Loucy (cell line): ENCODE measurements at regions not wholly inside any gene's neighbourhood (a gene's known extent, or its start where the extent isn't known, plus 50 kb on each side); places are given as distances from the start of the nearest gene placed in this dataset.

Source experiments
- H2AFZ ChIP-seq: fragments of 200-600 bp; sonication (generic); 2 replicates; pipeline ENCODE4 v1.6.0; 2016; ENCODE audit warnings: antibody characterized with exemption, mild to moderate bottlenecking, low read length, moderate library complexity
- H3F3A ChIP-seq: fragments of 200-600 bp; 2 replicates; pipeline ENCODE4 v1.6.0; 2016; ENCODE audit warnings: antibody characterized with exemption, low read depth, mild to moderate bottlenecking
- H3K27me3 ChIP-seq: fragments of 200-600 bp; sonication (generic); 2 replicates; pipeline ENCODE4 v1.6.1; 2014; ENCODE audit warnings: low read length, mild to moderate bottlenecking; ENCODE audit not compliant: insufficient read depth, poor library complexity, severe bottlenecking
- H3K36me3 ChIP-seq: fragments of 200-600 bp; sonication (generic); 2 replicates; pipeline ENCODE4 v1.6.1; 2016; ENCODE audit warnings: low read length; ENCODE audit not compliant: insufficient read depth
- H3K4me1 ChIP-seq: fragments of 200-600 bp; sonication (generic); 2 replicates; pipeline ENCODE4 v1.5.1; 2014; ENCODE audit warnings: low read length, mild to moderate bottlenecking; ENCODE audit not compliant: insufficient read depth, poor library complexity, severe bottlenecking
- H3K4me2 ChIP-seq: fragments of 200-600 bp; sonication (generic); 2 replicates; pipeline ENCODE4 v1.6.0; 2014; ENCODE audit warnings: antibody characterized with exemption, low read length, low read depth, mild to moderate bottlenecking; ENCODE audit not compliant: poor library complexity, severe bottlenecking
- H3K4me3 ChIP-seq: fragments of 200-600 bp; sonication (generic); 2 replicates; pipeline ENCODE4 v1.5.1; 2014; ENCODE audit warnings: low read length, mild to moderate bottlenecking, mixed read lengths; ENCODE audit not compliant: poor library complexity, severe bottlenecking
- H3K79me2 ChIP-seq: fragments of 200-600 bp; sonication (generic); 2 replicates; pipeline ENCODE4 v1.6.1; 2014; ENCODE audit warnings: low read length; ENCODE audit not compliant: insufficient read depth
- H3K9ac ChIP-seq: fragments of 200-600 bp; sonication (generic); 2 replicates; pipeline ENCODE4 v1.6.0; 2014; ENCODE audit warnings: mild to moderate bottlenecking, low read depth, low read length, moderate library complexity; ENCODE audit not compliant: poor library complexity, severe bottlenecking
- H3K9me2 ChIP-seq: fragments of 200-600 bp; sonication (generic); replicated peaks from 2 replicates; pipeline ENCODE4 v1.6.1; 2016; ENCODE audit warnings: low read depth, low read length, mixed read lengths
- H3K9me3 ChIP-seq: fragments of 200-600 bp; sonication (generic); 2 replicates; pipeline ENCODE4 v1.6.1; 2014; ENCODE audit warnings: mild to moderate bottlenecking, antibody characterized with exemption, low read length, low read depth; ENCODE audit not compliant: insufficient read depth
- H4K20me1 ChIP-seq: fragments of 200-600 bp; sonication (generic); 2 replicates; pipeline ENCODE4 v1.6.0; 2014; ENCODE audit warnings: antibody characterized with exemption, low read length, mild to moderate bottlenecking; ENCODE audit not compliant: insufficient read depth, poor library complexity, severe bottlenecking
- EZH2phosphoT487 ChIP-seq: fragments of 200-600 bp; IDR thresholded peaks from 2 replicates; pipeline ENCODE4 v1.6.1; 2018; ENCODE audit warnings: antibody characterized with exemption, mild to moderate bottlenecking, moderate library complexity, borderline replicate concordance
- TF ChIP-seq, protein P1 (sequence below): fragments of 200-600 bp; sonication (generic); conservative IDR thresholded peaks from 2 replicates; pipeline ENCODE4 v1.5.1; 2014; ENCODE audit warnings: mild to moderate bottlenecking, antibody characterized with exemption, low read length

DNA sequence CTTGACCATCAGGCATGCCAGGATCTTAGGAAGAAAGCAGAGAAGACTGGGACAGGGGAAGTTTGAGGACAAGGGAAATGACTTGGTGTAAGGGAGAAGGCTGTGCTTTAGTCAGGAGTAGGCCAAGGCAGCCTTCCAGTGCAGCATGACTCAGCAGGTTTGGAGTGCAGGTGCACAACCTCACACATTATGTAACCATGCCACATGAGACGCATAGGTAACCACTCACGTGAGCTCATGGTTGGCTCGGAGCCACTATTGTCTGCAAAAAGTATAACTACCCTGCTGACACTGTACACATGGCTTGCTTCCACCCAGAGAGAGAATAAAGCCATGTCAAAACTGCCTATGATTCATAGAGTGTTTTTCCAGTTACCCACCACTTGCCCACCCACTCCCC is 715.9 kb downstream of the SMARCA1 start:
- Histone ChIP-seq H3K4me2 (no peak overlapping the region), H3K36me3 (no peaks in the 10 kb centered on the region), H3K27me3 (no peaks in the 10 kb centered on the region), H4K20me1 (no peaks in the 10 kb centered on the region), H3K4me3 (no peak overlapping the region), H3K9me3 (no peaks in the 10 kb centered on the region), H3K4me1 (no peaks in the 10 kb centered on the region), H3K9me2 (no peaks in the 10 kb centered on the region), H3K9ac (no peak overlapping the region), H3K79me2 (no peaks in the 10 kb centered on the region), H3F3A (no peaks in the 10 kb centered on the region), H2AFZ (no peak overlapping the region)
- TF ChIP-seq, protein P1, sequence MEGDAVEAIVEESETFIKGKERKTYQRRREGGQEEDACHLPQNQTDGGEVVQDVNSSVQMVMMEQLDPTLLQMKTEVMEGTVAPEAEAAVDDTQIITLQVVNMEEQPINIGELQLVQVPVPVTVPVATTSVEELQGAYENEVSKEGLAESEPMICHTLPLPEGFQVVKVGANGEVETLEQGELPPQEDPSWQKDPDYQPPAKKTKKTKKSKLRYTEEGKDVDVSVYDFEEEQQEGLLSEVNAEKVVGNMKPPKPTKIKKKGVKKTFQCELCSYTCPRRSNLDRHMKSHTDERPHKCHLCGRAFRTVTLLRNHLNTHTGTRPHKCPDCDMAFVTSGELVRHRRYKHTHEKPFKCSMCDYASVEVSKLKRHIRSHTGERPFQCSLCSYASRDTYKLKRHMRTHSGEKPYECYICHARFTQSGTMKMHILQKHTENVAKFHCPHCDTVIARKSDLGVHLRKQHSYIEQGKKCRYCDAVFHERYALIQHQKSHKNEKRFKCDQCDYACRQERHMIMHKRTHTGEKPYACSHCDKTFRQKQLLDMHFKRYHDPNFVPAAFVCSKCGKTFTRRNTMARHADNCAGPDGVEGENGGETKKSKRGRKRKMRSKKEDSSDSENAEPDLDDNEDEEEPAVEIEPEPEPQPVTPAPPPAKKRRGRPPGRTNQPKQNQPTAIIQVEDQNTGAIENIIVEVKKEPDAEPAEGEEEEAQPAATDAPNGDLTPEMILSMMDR, result no peak

DNA sequence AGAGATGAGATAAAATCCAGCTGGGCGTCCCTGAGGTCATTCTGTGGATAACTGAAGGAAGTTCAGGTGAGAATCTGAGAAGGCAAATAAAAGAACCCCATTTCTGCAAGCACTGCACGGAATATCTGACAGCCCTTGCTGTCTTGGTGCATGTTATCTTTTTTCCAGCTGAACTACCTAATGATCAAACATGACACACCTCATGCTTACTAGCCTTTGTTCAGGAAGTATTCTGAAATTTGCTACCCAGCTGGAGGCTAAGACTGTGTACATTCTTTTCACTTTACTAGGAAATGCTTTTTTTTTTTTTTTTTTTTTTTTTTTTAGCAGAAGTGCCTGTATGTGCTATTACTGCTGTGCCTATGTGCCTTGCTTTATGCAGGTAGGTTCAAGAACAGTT is 718.1 kb downstream of the SMARCA1 start:
- Histone ChIP-seq H2AFZ (no peak overlapping the region), H3K9me3 (no peaks in the 10 kb centered on the region), H3K4me2 (no peak overlapping the region), H3K27me3 (no peaks in the 10 kb centered on the region), H3K79me2 (no peaks in the 10 kb centered on the region), H3K4me1 (no peaks in the 10 kb centered on the region), H3K4me3 (no peak overlapping the region), H3K36me3 (no peaks in the 10 kb centered on the region), H4K20me1 (no peaks in the 10 kb centered on the region), H3K9me2 (no peaks in the 10 kb centered on the region), H3F3A (no peaks in the 10 kb centered on the region), H3K9ac (no peak overlapping the region)
- TF ChIP-seq, protein P1, result no peak
- no peak for TF ChIP-seq EZH2phosphoT487

- H3K4me1 ChIP-seq, result no peaks in the 10 kb centered on the region
- no peaks in the 10 kb centered on the region for H3F3A ChIP-seq
- no peaks in the 10 kb centered on the region for H3K36me3 ChIP-seq
- H2AFZ ChIP-seq, result no peak overlapping the region
- H3K4me3 ChIP-seq, result no peak overlapping the region
- H3K79me2 ChIP-seq, result no peaks in the 10 kb centered on the region
- no peaks in the 10 kb centered on the region for H3K9me3 ChIP-seq
- no peaks in the 10 kb centered on the region for H3K27me3 ChIP-seq
- H3K4me2 ChIP-seq, result no peak overlapping the region
- no peaks in the 10 kb centered on the region for H4K20me1 ChIP-seq
- no peaks in the 10 kb centered on the region for H3K9me2 ChIP-seq
- TF ChIP-seq, protein P1, result no peak
- TF ChIP-seq EZH2phosphoT487, result no peak
- H3K9ac ChIP-seq, result no peak overlapping the region
Observed at GRCh38 chrX:128804828-128805227, 718.5 kb downstream of the SMARCA1 start.
